Esophagus muscularis mucosa (tissue), 4 donors: ENCODE measurements at regions not wholly inside any gene's neighbourhood (a gene's known extent, or its start where the extent isn't known, plus 50 kb on each side); places are given as distances from the start of the nearest gene placed in this dataset.

ENCODE experiments used
- CTCF ChIP-seq, 3 experiments: fragments of 200-600 bp in 2 of 3; fragments of 450-650 bp in 1 of 3; sonication (generic) in 2 of 3; IDR thresholded peaks; one replicate each; pipeline ENCODE4 v1.5.1; 2017 to 2019; ENCODE audit warnings: antibody characterized with exemption in 3 of 3, mild to moderate bottlenecking in 2 of 3, moderate library complexity in 1 of 3
- EP300 ChIP-seq: sonication (generic); formaldehyde crosslinking; IDR thresholded peaks from one replicate; pipeline ENCODE4 v1.6.1; 2017; ENCODE audit warnings: antibody characterized with exemption
- POLR2A ChIP-seq: fragments of 450-650 bp; IDR thresholded peaks from one replicate; pipeline ENCODE4 v1.6.1; 2017; ENCODE audit warnings: antibody characterized with exemption, moderate library complexity, mild to moderate bottlenecking, low read depth
- POLR2AphosphoS5 ChIP-seq, 2 donors: sonication (generic); formaldehyde crosslinking; IDR thresholded peaks; one replicate each; pipeline ENCODE4 v1.6.1; 2017; ENCODE audit warnings: antibody characterized with exemption in 2 of 2

- TF ChIP-seq CTCF (IDR thresholded peaks at IDR 0.05): no peak
- no peak for TF ChIP-seq POLR2AphosphoS5 (IDR thresholded peaks at IDR 0.05)
- no peak for TF ChIP-seq POLR2A
- no peak for TF ChIP-seq EP300
Observed at GRCh38 chr1:2941907-2942306, 79.4 kb upstream of the ACTRT2 start.
